ENCODE measurements at regions not wholly inside any gene's neighbourhood (a gene's known extent, or its start where the extent isn't known, plus 50 kb on each side); places are given as distances from the start of the nearest gene placed in this dataset.
A peak's percentile ranks its signal among the peaks of the same experiment; 100 is the strongest.

- no peak for TF ChIP-seq CTCF (IDR thresholded peaks at IDR 0.05)
- no peaks in the 10 kb centered on the region for H3K4me1 Mint-ChIP-seq
- peaks cover 30% of the 10 kb centered on the region for H3K9me3 Mint-ChIP-seq
- H3K27me3 Mint-ChIP-seq (ENCODE audit: low read depth, poor library complexity), result peaks cover 4% of the 10 kb centered on the region
- peaks cover 6% of the 10 kb centered on the region for H3K36me3 Mint-ChIP-seq (ENCODE audit: low read depth)
- H3K27ac Mint-ChIP-seq, result no peak overlapping the region
- DNase-seq, result no peak
- H3K4me3 Mint-ChIP-seq, result no peak overlapping the region
These were observed 90.1 kb upstream of the NOCT start for GRCh38 chr4:138925495-138925894.

GRCh38 chr4:138919094-138919936, 96.3 kb upstream of the NOCT start:
- Mint-ChIP-seq H3K4me1 (peaks cover 41% of the 10 kb centered on the region), H3K27ac (no peak overlapping the region), H3K4me3 (peak overlapping the region; percentile 35), H3K27me3 (ENCODE audit: low read depth, poor library complexity) (no peaks in the 10 kb centered on the region), H3K9me3 (no peaks in the 10 kb centered on the region), H3K36me3 (ENCODE audit: low read depth) (no peaks in the 10 kb centered on the region)
- TF ChIP-seq CTCF (IDR thresholded peaks at IDR 0.05), result peak; percentile 74
- peak; percentile 79 for DNase-seq

- peak overlapping the region; percentile 6 for H3K4me3 Mint-ChIP-seq
These were observed 97.3 kb upstream of the NOCT start for GRCh38 chr4:138918169-138918869.

GRCh38 chr4:138916763-138917162, 98.8 kb upstream of the NOCT start:
- no peak overlapping the region for H3K27ac Mint-ChIP-seq
- DNase-seq, result no peak
- H3K4me3 Mint-ChIP-seq, result no peak overlapping the region
- no peaks in the 10 kb centered on the region for H3K27me3 Mint-ChIP-seq (ENCODE audit: low read depth, poor library complexity)
- no peaks in the 10 kb centered on the region for H3K36me3 Mint-ChIP-seq (ENCODE audit: low read depth)
- TF ChIP-seq CTCF (IDR thresholded peaks at IDR 0.05), result no peak
- H3K4me1 Mint-ChIP-seq, result peaks cover 53% of the 10 kb centered on the region
- H3K9me3 Mint-ChIP-seq, result no peaks in the 10 kb centered on the region

More at GRCh38 chr4:138918169-138918869, 97.3 kb upstream of the NOCT start:
- Mint-ChIP-seq H3K9me3 (no peaks in the 10 kb centered on the region), H3K36me3 (ENCODE audit: low read depth) (no peaks in the 10 kb centered on the region), H3K27ac (peak overlapping the region; percentile 21), H3K27me3 (ENCODE audit: low read depth, poor library complexity) (no peaks in the 10 kb centered on the region), H3K4me1 (peaks cover 41% of the 10 kb centered on the region)
- no peak for DNase-seq
- no peak for TF ChIP-seq CTCF (IDR thresholded peaks at IDR 0.05)

- no peaks in the 10 kb centered on the region for H3K36me3 Mint-ChIP-seq (ENCODE audit: low read depth)
- no peak overlapping the region for H3K4me3 Mint-ChIP-seq
- no peaks in the 10 kb centered on the region for H3K9me3 Mint-ChIP-seq
- peaks cover 63% of the 10 kb centered on the region for H3K4me1 Mint-ChIP-seq
- TF ChIP-seq CTCF (IDR thresholded peaks at IDR 0.05), result no peak
- no peaks in the 10 kb centered on the region for H3K27me3 Mint-ChIP-seq (ENCODE audit: low read depth, poor library complexity)
- no peak overlapping the region for H3K27ac Mint-ChIP-seq
- DNase-seq, result no peak
These were observed 99.8 kb upstream of the NOCT start for GRCh38 chr4:138915756-138916155.

Data from nephron progenitor cell (in vitro differentiated cells).